ENCODE measurements at regions not wholly inside any gene's neighbourhood (a gene's known extent, or its start where the extent isn't known, plus 50 kb on each side); places are given as distances from the start of the nearest gene placed in this dataset.
"Not testable (repeated sequence)": the region's sequence is repeated elsewhere in the genome, so short reads cannot be mapped to it uniquely, and the experiment has no call there.

- H3K36me3 ChIP-seq (ENCODE audit: control insufficient read depth in 2 of 4, insufficient read depth in 4 of 4, low read length in 3 of 4); H4K91ac ChIP-seq (replicated peaks; ENCODE audit: insufficient read length, low read length); DNase-seq (ENCODE audit: low read depth in 1 of 2, low spot score in 2 of 2); H3K4me3 ChIP-seq (ENCODE audit: extremely low read depth in 1 of 4, insufficient read depth in 2 of 4, low read depth in 3 of 4, low read length in 4 of 4); H3K27me3 ChIP-seq (replicated peaks in 1 of 4; ENCODE audit: control insufficient read depth in 3 of 4, extremely low read depth in 1 of 4, insufficient read depth in 3 of 4, low read length in 3 of 4); H4K8ac ChIP-seq (ENCODE audit: extremely low read depth, insufficient read depth, low read length); FAIRE-seq; H3K4me1 ChIP-seq (replicated peaks in 1 of 4; ENCODE audit: control insufficient read depth in 3 of 4, insufficient read depth in 4 of 4, low read length in 3 of 4); H3K9ac ChIP-seq (replicated peaks in 1 of 4; ENCODE audit: extremely low read depth in 1 of 4, low read depth in 3 of 4, low read length in 3 of 4); H3K79me2 ChIP-seq (ENCODE audit: control insufficient read depth in 1 of 2, insufficient read depth in 2 of 2, low read length in 2 of 2); CTCF ChIA-PET (ENCODE audit: partially characterized antibody); H2BK120ac ChIP-seq (replicated peaks; ENCODE audit: low read depth, low read length); H2AK5ac ChIP-seq (ENCODE audit: low read depth, low read length); H2BK12ac ChIP-seq (ENCODE audit: low read depth, low read length); H3K4me2 ChIP-seq (ENCODE audit: insufficient read depth in 1 of 2, low read depth in 2 of 2, low read length in 2 of 2); H3K23ac ChIP-seq (ENCODE audit: insufficient read length); H3K56ac ChIP-seq (replicated peaks; ENCODE audit: insufficient read length, low read depth, low read length); H2AFZ ChIP-seq (ENCODE audit: low read length); H4K5ac ChIP-seq (ENCODE audit: insufficient read length, low read depth, low read length); H3K79me1 ChIP-seq (ENCODE audit: low read depth, low read length); H3K9me3 ChIP-seq (ENCODE audit: insufficient read depth in 2 of 2, low read depth in 1 of 2, low read length in 1 of 2); H4K20me1 ChIP-seq (replicated peaks in 1 of 2; ENCODE audit: control insufficient read depth in 1 of 2, insufficient read depth in 2 of 2, low read length in 2 of 2); H2BK15ac ChIP-seq (ENCODE audit: low read length); H3K14ac ChIP-seq (ENCODE audit: insufficient read length); H3K4ac ChIP-seq (replicated peaks; ENCODE audit: insufficient read length, low read depth, low read length); H3K18ac ChIP-seq (ENCODE audit: extremely low read depth, low read length); H3K23me2 ChIP-seq (ENCODE audit: low read depth, low read length); H2BK20ac ChIP-seq (ENCODE audit: low read length); H2BK5ac ChIP-seq (ENCODE audit: low read depth, low read length); H3K27ac ChIP-seq (ENCODE audit: low read depth, low read length): not testable (repeated sequence)
- POLR2A ChIA-PET (ENCODE audit: partially characterized antibody): interaction anchor here (0.6 kb wide), 1 partner anchor 1392 kb away, joined by 3 read pairs; no protein-coding TSS in a partner anchor
- WGBS, 2 experiments (ENCODE audit: extremely low coverage in 1 of 2, insufficient coverage in 1 of 2, insufficient read length in 1 of 2, insufficient replicate concordance in 2 of 2, low coverage in 1 of 2, low lambda C conversion rate in 2 of 2, missing lambda C conversion rate in 1 of 2): 81% methylated on average over 11 of the region's 12 CpGs; no CpG with 5 or more reads in 1 of the 2 experiments
Measured at GRCh38 chr12:9309749-9310148, 101.6 kb upstream of the PZP start.

- H2BK20ac ChIP-seq (ENCODE audit: low read length); H4K5ac ChIP-seq (ENCODE audit: insufficient read length, low read depth, low read length); H3K23me2 ChIP-seq (ENCODE audit: low read depth, low read length); H3K27me3 ChIP-seq (replicated peaks in 1 of 4; ENCODE audit: control insufficient read depth in 3 of 4, extremely low read depth in 1 of 4, insufficient read depth in 3 of 4, low read length in 3 of 4); H3K36me3 ChIP-seq (ENCODE audit: control insufficient read depth in 2 of 4, insufficient read depth in 4 of 4, low read length in 3 of 4); H4K20me1 ChIP-seq (replicated peaks in 1 of 2; ENCODE audit: control insufficient read depth in 1 of 2, insufficient read depth in 2 of 2, low read length in 2 of 2); H3K9me3 ChIP-seq (ENCODE audit: insufficient read depth in 2 of 2, low read depth in 1 of 2, low read length in 1 of 2); H3K79me1 ChIP-seq (ENCODE audit: low read depth, low read length); H3K9ac ChIP-seq (replicated peaks in 1 of 4; ENCODE audit: extremely low read depth in 1 of 4, low read depth in 3 of 4, low read length in 3 of 4); H2BK15ac ChIP-seq (ENCODE audit: low read length); H3K79me2 ChIP-seq (ENCODE audit: control insufficient read depth in 1 of 2, insufficient read depth in 2 of 2, low read length in 2 of 2); H3K4me2 ChIP-seq (ENCODE audit: insufficient read depth in 1 of 2, low read depth in 2 of 2, low read length in 2 of 2); H2BK5ac ChIP-seq (ENCODE audit: low read depth, low read length); H4K91ac ChIP-seq (replicated peaks; ENCODE audit: insufficient read length, low read length); H3K4me1 ChIP-seq (replicated peaks in 1 of 4; ENCODE audit: control insufficient read depth in 3 of 4, insufficient read depth in 4 of 4, low read length in 3 of 4); DNase-seq (ENCODE audit: low read depth in 1 of 2, low spot score in 2 of 2); H3K27ac ChIP-seq (ENCODE audit: low read depth, low read length); H3K23ac ChIP-seq (ENCODE audit: insufficient read length); H3K18ac ChIP-seq (ENCODE audit: extremely low read depth, low read length); H3K4ac ChIP-seq (replicated peaks; ENCODE audit: insufficient read length, low read depth, low read length); FAIRE-seq; H2AFZ ChIP-seq (ENCODE audit: low read length); H3K14ac ChIP-seq (ENCODE audit: insufficient read length); H2BK12ac ChIP-seq (ENCODE audit: low read depth, low read length); H3K4me3 ChIP-seq (ENCODE audit: extremely low read depth in 1 of 4, insufficient read depth in 2 of 4, low read depth in 3 of 4, low read length in 4 of 4); POLR2A ChIA-PET (ENCODE audit: partially characterized antibody); H2AK5ac ChIP-seq (ENCODE audit: low read depth, low read length); CTCF ChIA-PET (ENCODE audit: partially characterized antibody); H2BK120ac ChIP-seq (replicated peaks; ENCODE audit: low read depth, low read length); H3K56ac ChIP-seq (replicated peaks; ENCODE audit: insufficient read length, low read depth, low read length); H4K8ac ChIP-seq (ENCODE audit: extremely low read depth, insufficient read depth, low read length): not testable (repeated sequence)
- 100% methylated on average over 1 of the region's 2 CpGs; no CpG with 5 or more reads in 1 of the 2 experiments for WGBS, 2 experiments (ENCODE audit: extremely low coverage in 1 of 2, insufficient coverage in 1 of 2, insufficient read length in 1 of 2, insufficient replicate concordance in 2 of 2, low coverage in 1 of 2, low lambda C conversion rate in 2 of 2, missing lambda C conversion rate in 1 of 2)
Measured at GRCh38 chr12:9308745-9309144, 100.5 kb upstream of the PZP start.
